Stimulated activated effector memory CD8-positive, alpha-beta T cell treated with anti-CD3 and anti-CD28 coated beads, Interleukin-12 subunit alpha, Interleukin-12 subunit beta, amount 100 ng/mL, for 72 hours (primary cell): ENCODE measurements at regions not wholly inside any gene's neighbourhood (a gene's known extent, or its start where the extent isn't known, plus 50 kb on each side); places are given as distances from the start of the nearest gene placed in this dataset.

ENCODE experiments used
- ATAC-seq: fragments of 150-1000 bp; cut with Tn5 transposase; 2 replicates; pipeline ENCODE4 v1.10.0; 2021
- DNase-seq, 2 donors: peaks; one replicate each; pipeline ENCODE4 v3.0.0; 2021 to 2022; ENCODE audit warnings: low spot score in 2 of 2
- H3K27ac Mint-ChIP-seq: one replicate; pipeline ENCODE4 v1.8.0; 2022; ENCODE audit warnings: mild to moderate bottlenecking, mixed read lengths
- H3K36me3 Mint-ChIP-seq: one replicate; pipeline ENCODE4 v1.8.0; 2022; ENCODE audit warnings: mild to moderate bottlenecking, mixed read lengths
- H3K4me1 Mint-ChIP-seq: one replicate; pipeline ENCODE4 v1.8.0; 2022; ENCODE audit warnings: mixed read lengths
- H3K4me3 Mint-ChIP-seq: one replicate; pipeline ENCODE4 v1.8.0; 2022; ENCODE audit warnings: mild to moderate bottlenecking, mixed read lengths
- H3K9me3 Mint-ChIP-seq: one replicate; pipeline ENCODE4 v1.8.0; 2022; ENCODE audit warnings: mixed read lengths

DNA sequence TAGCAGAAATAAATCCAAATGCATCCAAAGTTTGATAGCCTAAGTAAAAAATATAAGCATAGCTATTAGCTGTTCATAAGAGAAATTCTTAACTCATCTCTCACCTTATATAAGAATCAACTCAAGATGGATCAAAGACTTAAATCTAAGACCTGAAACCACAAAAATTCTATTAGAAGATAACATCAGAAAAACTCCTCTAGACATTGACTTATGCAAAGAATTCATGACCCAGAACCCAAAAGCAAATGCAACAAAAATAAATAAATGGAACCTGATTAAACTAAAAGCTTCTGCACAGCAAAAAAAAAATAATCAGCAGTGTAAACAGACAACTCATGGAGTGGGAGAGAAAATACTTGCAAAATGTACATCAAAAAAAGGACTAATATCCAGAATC, 184.3 kb downstream of the TFAP2A start:
- ATAC-seq: no peak
- no peaks in the 10 kb centered on the region for H3K4me1 Mint-ChIP-seq
- no peaks in the 10 kb centered on the region for H3K36me3 Mint-ChIP-seq
- no peak overlapping the region for H3K4me3 Mint-ChIP-seq
- H3K9me3 Mint-ChIP-seq: peaks cover 14% of the 10 kb centered on the region
- no peak overlapping the region for H3K27ac Mint-ChIP-seq
- no peak for DNase-seq

DNA sequence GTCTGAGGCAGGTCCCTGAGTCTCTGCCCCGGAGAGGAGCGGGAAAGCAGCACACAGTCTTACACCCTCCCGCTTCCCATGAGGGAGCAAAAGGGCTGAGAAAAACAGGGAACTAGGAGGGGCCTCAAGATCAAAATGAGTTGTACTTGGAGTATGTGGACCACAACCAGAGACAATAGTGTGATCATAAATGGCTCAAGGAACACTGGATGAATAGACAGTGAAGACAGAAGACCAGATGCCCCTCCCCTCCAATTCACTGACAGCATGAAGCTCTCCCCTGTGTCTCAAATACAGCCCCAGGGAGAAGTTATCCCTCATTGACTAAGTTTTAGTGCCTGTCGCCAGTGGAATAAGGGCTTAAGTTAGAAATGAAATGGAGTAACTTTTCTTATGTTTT, 191.0 kb downstream of the TFAP2A start:
- H3K27ac Mint-ChIP-seq: no peak overlapping the region
- no peak overlapping the region for H3K4me3 Mint-ChIP-seq
- no peaks in the 10 kb centered on the region for H3K36me3 Mint-ChIP-seq
- no peak for DNase-seq
- ATAC-seq: no peak
- H3K9me3 Mint-ChIP-seq: peaks cover 24% of the 10 kb centered on the region
- no peaks in the 10 kb centered on the region for H3K4me1 Mint-ChIP-seq

DNA sequence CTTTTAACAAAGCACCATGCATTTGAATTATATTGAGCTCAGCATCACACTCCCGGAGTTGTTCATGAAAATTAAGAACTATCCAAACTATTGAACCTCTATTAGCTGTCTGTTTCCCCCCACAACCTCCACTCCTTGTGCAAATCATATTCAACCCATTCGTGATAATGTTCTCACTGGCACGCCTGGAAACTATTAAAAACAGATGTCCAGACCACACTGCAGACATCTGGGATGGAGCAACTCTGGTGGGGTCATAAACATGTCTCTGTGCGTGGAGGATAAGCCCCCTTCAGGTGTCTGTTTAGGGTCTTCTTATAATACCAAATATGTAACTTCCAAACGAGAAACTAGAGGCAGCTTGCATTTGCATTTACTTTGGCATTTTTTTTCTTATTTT, 193.7 kb downstream of the TFAP2A start:
- no peak for DNase-seq
- H3K9me3 Mint-ChIP-seq: peaks cover 17% of the 10 kb centered on the region
- no peak overlapping the region for H3K27ac Mint-ChIP-seq
- no peaks in the 10 kb centered on the region for H3K36me3 Mint-ChIP-seq
- ATAC-seq: no peak
- no peaks in the 10 kb centered on the region for H3K4me1 Mint-ChIP-seq
- no peak overlapping the region for H3K4me3 Mint-ChIP-seq

DNA sequence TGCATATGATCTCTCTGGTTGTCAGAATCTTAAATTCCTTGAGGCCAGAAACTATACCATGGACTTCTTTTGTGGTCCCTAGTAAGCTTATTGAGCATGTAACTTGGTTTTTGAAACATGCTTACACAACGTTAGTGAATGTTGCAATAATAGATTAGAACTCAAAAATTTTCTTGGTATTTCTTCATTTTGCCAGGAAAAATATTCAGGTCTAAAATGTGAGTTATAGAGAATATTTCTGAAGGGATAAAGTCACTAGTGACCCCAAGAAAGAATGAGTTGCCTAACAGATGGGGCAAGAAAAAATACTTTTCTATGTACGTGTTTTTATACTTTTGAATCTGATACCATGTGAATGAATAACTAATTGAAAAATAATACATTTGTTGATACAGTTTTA, 195.4 kb downstream of the TFAP2A start:
- H3K36me3 Mint-ChIP-seq: no peaks in the 10 kb centered on the region
- ATAC-seq: no peak
- no peak overlapping the region for H3K27ac Mint-ChIP-seq
- DNase-seq: no peak
- H3K9me3 Mint-ChIP-seq: peaks cover 3% of the 10 kb centered on the region
- no peaks in the 10 kb centered on the region for H3K4me1 Mint-ChIP-seq
- H3K4me3 Mint-ChIP-seq: no peak overlapping the region

DNA sequence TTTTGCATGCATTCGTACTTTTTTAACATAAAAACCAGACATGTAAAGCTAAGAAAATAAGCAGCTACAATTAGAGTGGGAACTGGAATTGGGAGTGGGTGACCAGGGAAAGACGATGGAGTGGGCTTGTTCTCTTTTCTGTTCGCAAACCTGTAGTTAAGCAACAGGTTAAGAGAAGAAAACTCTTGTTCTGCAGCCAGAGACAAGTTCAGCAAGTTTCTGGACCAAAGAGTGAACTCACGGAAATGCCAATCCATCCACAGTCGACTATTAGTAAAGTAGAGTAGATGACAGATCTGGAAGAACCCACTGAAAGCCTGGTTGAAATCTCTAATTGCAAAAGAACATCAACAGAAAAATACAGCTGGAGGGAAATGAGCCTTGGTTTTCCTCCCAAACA, 197.8 kb downstream of the TFAP2A start:
- H3K9me3 Mint-ChIP-seq: peaks cover 5% of the 10 kb centered on the region
- no peak for DNase-seq
- no peak for ATAC-seq
- H3K36me3 Mint-ChIP-seq: no peaks in the 10 kb centered on the region
- no peak overlapping the region for H3K4me3 Mint-ChIP-seq
- H3K4me1 Mint-ChIP-seq: no peaks in the 10 kb centered on the region
- no peak overlapping the region for H3K27ac Mint-ChIP-seq

DNA sequence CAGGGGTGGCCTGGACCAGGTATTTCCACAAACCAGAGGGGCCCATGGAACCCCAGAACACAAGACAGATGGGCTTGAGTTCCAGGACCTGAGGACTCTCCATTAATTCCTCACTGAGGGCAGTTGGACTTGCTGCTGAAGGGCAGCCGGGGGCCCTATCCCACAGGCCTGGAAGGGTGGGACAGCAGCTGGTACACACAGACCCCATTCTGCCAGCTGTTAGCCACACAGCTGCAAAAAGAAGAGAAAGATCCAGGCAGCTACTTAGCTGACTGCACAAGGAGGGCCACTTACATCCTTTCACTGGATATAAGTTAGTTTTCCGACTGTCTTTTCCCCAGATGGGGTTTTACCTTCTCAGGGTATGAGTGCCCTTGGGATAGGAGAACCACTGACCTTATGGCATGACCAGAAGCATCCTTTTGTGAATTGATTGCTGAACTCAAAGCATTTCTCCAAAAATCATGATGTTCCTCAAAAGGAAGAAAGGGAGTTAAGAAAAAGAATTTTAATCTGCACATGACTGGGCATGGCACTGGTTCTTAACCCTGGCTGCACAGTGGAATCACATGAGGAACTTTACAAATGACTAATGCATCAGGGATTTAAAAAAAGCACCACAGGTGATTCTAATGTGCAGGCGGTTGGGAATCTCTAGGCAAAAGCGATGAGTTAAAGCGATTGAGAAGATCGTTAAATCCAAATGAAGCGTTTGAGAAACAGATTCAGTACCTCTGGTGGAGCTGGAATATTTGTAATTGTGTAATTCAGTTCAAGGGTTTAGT, 199.4 kb downstream of the TFAP2A start:
- Mint-ChIP-seq H3K27ac (no peak overlapping the region), H3K4me1 (no peaks in the 10 kb centered on the region), H3K4me3 (no peak overlapping the region), H3K9me3 (peaks cover 5% of the 10 kb centered on the region), H3K36me3 (no peaks in the 10 kb centered on the region)
- ATAC-seq (no peak), DNase-seq (no peak)

DNA sequence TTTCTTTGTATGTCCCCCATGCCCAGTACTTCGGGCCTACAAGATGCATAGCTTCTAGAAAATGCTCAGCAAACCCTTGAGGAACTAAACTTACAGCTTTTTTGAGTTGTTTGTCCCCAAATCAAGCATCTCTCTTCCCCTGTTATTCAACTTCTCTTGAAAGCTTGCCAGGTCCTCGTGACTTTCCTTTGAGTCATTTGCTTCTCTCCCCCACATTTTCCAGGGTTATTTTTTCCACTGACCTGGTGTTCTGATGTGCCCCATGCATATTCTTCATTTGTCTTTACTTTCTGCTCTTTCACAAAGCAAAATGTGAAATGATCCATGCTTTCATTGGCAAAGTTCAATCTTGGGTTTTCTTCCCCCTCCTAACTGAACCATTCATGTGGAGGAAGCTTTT, 204.8 kb downstream of the TFAP2A start:
- no peaks in the 10 kb centered on the region for H3K4me1 Mint-ChIP-seq
- ATAC-seq (no peak), DNase-seq (no peak)
- H3K36me3 Mint-ChIP-seq: no peaks in the 10 kb centered on the region
- peaks cover 8% of the 10 kb centered on the region for H3K9me3 Mint-ChIP-seq
- H3K27ac Mint-ChIP-seq: no peak overlapping the region
- no peak overlapping the region for H3K4me3 Mint-ChIP-seq

DNA sequence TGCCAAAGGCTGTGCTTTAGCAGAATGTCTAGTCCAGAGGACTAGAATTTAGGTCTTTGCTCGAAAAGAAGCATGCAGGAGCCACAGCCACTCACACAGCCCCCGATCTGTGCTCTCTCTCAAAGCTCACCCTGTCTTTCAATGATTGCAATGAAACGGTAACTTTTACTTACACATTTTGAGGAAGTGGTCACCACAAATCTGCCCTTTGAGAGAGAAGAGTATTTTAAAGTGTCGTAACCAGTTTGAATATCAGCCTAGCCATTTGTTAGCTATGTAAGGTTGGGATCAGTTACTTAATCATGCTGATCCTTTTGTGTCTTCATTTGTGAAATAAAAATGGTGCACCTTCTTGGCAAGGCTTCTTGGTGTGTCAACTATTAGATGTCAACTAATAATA, 209.0 kb downstream of the TFAP2A start:
- no peaks in the 10 kb centered on the region for H3K4me1 Mint-ChIP-seq
- H3K4me3 Mint-ChIP-seq: no peak overlapping the region
- H3K36me3 Mint-ChIP-seq: no peaks in the 10 kb centered on the region
- H3K9me3 Mint-ChIP-seq: peaks cover 6% of the 10 kb centered on the region
- H3K27ac Mint-ChIP-seq: no peak overlapping the region
- no peak for ATAC-seq
- no peak for DNase-seq

DNA sequence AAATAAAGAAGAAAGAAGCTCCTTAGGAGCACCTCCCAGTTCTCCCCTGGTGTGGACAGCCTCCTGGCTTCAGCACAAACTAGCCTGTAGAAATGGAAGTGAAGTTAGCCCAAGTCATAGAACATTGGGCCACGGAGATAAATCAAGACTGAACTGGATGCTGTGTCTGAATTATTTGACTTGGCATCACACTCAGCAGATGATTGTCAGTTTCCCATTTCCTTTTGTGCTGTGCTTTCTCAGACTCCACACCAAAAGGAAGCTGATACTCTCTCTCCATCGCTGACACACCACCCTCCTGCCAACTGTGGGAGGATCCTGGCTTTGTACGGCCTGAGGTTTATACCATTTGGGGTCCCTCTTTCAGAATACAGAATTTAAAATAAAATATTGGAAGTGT, 209.8 kb downstream of the TFAP2A start:
- Mint-ChIP-seq H3K4me3 (no peak overlapping the region), H3K27ac (no peak overlapping the region), H3K4me1 (no peaks in the 10 kb centered on the region), H3K36me3 (no peaks in the 10 kb centered on the region), H3K9me3 (peaks cover 9% of the 10 kb centered on the region)
- no peak for ATAC-seq
- no peak for DNase-seq

DNA sequence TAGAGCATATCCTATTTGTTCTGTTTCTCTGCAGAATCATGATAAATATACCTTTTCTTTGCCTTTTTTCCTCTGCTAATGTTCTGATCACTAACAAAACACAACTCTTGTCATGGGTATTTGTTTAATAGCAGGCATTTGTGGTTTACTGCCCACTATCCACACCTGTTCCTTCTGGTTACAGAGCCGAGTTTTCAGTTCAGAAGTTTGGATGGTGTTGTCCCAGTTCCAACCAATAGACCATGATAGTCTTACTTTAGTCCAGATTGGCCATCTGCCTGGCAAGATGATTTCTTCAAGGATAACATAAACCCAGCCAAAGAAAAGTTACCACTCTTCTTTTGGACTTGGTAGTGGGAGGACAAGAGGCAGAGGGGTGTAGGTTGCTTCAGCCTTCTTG, 211.2 kb downstream of the TFAP2A start:
- H3K27ac Mint-ChIP-seq: no peak overlapping the region
- H3K4me1 Mint-ChIP-seq: no peaks in the 10 kb centered on the region

DNA sequence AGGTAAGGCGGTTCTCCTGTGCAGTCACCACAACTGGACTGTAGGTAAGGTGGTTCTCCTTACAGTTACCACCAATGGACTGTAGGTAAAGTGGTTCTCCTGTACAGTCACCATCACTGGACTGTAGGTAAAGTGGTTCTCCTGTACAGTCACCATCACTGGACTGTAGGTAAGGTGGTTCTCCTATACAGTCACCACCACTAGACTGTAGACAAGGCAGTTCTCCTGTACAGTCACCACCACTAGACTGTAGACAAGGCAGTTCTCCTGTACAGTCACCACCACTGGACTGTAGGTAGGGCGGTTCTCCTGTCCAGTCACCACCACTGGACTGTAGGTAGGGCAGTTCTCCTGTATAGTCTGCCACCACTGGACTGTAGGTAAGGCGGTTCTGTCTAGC, 212.3 kb downstream of the TFAP2A start:
- no peaks in the 10 kb centered on the region for H3K36me3 Mint-ChIP-seq
- no peak for DNase-seq

More for the DNA sequence above, 211.2 kb downstream of the TFAP2A start:
- ATAC-seq: no peak
- H3K36me3 Mint-ChIP-seq: no peaks in the 10 kb centered on the region
- H3K9me3 Mint-ChIP-seq: peaks cover 6% of the 10 kb centered on the region
- H3K4me3 Mint-ChIP-seq: no peak overlapping the region
- DNase-seq: no peak

DNA sequence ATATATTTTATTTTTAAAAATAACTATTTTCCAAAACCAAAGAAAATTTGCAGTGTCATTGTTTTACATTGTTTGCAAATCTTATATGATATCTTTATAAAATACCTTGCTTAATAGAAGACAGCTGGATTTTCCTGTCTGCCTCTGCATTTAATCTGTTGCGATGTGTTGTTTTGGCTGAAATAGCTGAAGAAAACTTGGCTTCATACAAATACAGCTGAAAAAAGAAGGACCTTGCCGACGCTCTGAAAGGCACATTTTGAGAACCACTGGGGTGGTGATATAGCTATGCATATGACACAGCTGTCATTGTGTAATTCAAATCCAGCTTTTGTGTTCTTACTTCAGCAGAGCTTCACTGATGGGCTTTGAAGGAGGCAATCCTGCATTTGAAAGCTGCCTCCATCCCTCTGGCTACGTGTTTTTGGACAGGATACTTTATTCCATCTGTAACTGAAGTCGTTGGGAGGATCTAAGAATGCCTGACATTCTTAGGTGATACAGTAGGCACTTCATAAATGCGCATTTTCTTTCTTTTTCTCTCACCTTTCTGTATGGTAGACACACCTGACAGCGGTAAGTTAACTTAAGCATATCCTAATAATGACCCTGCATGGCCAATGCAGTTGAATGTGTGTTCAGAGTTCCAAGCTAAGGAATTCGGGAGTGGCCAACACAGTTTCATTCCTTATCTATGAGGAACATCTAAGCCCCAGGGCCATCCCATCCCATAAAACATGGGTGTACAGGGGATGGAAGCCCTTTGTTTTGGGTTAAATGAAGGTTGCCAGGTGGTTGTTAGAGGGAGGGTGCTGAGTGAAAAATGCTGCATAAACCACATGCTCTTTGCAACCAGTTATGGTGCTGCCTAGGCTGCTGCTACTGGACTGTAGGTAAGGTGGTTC, 213.0 kb downstream of the TFAP2A start:
- no peaks in the 10 kb centered on the region for H3K4me1 Mint-ChIP-seq
- H3K27ac Mint-ChIP-seq: no peak overlapping the region
- H3K4me3 Mint-ChIP-seq: no peak overlapping the region
- H3K36me3 Mint-ChIP-seq: no peaks in the 10 kb centered on the region
- no peak for ATAC-seq
- H3K9me3 Mint-ChIP-seq: peaks cover 3% of the 10 kb centered on the region
- DNase-seq: no peak

More for the DNA sequence above, 212.3 kb downstream of the TFAP2A start:
- Mint-ChIP-seq H3K9me3 (peaks cover 6% of the 10 kb centered on the region), H3K27ac (no peak overlapping the region), H3K4me3 (no peak overlapping the region), H3K4me1 (no peaks in the 10 kb centered on the region)
- ATAC-seq: no peak

DNA sequence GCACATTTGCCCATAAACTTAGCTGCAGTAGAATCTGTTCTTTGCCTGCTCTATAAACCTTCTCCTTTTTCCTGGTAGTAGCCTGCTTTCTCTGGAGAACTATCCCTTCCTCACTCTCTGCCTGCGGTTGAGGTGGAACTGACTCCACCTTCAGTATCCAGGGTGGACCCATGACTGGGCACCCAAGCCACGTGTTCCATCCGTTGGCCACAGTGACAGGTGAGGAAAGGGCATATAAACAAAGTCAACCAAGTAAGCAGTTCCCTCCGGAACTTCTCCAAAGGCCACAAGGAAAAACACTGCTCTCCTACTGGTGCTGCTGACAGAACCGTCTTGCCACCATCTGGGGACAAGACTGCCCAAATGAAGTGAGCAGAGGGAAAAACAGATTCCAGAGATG, 218.8 kb downstream of the TFAP2A start:
- Mint-ChIP-seq H3K4me1 (no peaks in the 10 kb centered on the region), H3K36me3 (no peaks in the 10 kb centered on the region), H3K4me3 (no peak overlapping the region), H3K9me3 (peaks cover 3% of the 10 kb centered on the region), H3K27ac (no peak overlapping the region)
- ATAC-seq: no peak
- DNase-seq: no peak

DNA sequence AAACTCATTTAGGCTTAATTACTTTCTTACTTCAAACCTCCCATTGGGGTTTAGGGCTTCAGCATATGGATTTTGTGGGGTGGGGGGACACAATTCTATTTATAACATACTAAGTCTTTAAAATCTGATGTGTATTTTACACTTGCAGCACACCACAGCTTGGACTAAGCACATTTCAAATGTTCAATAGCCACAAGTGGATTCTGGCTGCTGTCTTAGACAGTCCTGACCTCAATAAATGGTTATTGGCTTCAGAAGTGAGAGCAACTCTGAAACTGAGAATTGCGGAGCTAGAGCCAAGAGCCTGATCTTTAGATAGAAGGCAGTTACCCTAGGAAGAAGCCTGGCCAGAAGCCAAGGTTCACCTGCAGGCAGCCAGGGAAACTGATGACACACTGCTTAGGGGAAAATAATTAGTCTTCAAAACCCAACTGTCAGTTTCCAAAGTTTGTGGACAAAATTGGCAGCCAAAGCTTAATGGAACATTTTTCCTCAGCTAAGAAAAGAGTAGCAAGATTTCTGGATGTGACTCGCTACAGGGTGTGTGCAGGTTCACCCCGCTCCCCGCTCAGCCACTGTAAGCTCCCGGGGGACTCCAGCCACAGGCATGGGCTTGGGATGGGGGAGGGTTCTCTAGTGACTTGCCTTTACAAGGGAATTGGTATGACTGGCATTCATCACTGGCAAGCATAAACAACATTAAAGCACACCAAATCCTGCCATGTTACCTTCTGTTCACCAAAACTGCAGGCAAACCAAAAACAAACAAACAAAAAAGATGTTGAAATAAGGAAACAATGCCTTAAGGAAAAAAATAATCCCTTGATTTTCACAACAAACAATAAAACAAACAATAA, 219.8 kb downstream of the TFAP2A start:
- Mint-ChIP-seq H3K27ac (no peak overlapping the region), H3K4me1 (no peaks in the 10 kb centered on the region), H3K36me3 (no peaks in the 10 kb centered on the region), H3K9me3 (no peaks in the 10 kb centered on the region), H3K4me3 (no peak overlapping the region)
- DNase-seq (no peak), ATAC-seq (no peak)

DNA sequence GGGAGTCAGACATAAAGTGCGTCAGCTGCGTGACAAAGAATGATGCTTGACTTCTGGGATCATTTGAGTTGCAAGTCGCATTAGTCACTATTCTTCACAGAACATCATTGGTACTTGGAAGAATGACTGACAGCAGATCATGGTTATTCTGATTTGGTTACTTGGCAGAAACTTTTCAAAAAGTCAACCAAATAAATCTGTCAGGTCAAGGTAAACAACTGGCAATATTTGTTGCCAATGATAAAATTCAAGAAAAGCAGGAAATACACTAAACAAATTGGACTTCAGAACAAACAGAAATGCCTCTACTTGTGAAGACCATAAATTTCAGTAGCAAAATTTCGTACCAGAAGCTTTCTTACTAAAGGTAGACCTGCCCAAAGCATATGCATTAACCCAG, 221.6 kb downstream of the TFAP2A start:
- Mint-ChIP-seq H3K9me3 (peaks cover 2% of the 10 kb centered on the region), H3K27ac (no peak overlapping the region), H3K4me3 (no peak overlapping the region), H3K4me1 (no peaks in the 10 kb centered on the region), H3K36me3 (no peaks in the 10 kb centered on the region)
- ATAC-seq (no peak), DNase-seq (no peak)
